NB4 (cell line): ENCODE measurements at regions not wholly inside any gene's neighbourhood (a gene's known extent, or its start where the extent isn't known, plus 50 kb on each side); places are given as distances from the start of the nearest gene placed in this dataset.

Source experiments
- CTCF ChIP-seq: IDR thresholded peaks from one replicate; pipeline ENCODE4 v1.5.1; 2012; ENCODE audit warnings: low read depth, low read length
- MAX ChIP-seq: IDR thresholded peaks from 2 replicates; pipeline ENCODE4 v1.6.1; 2011; ENCODE audit warnings: low read depth, low read length
- MYC ChIP-seq: IDR thresholded peaks from 2 replicates; pipeline ENCODE4 v1.6.1; 2011; ENCODE audit warnings: low read depth, low read length
- POLR2A ChIP-seq: IDR thresholded peaks from 2 replicates; pipeline ENCODE4 v1.6.1; 2011; ENCODE audit warnings: mild to moderate bottlenecking; ENCODE audit not compliant: insufficient read length; ENCODE audit errors: extremely low read depth

GRCh38 chr2:182638667-182639066, 77.4 kb upstream of the DNAJC10 start:
- TF ChIP-seq CTCF = no peak
- no peak for TF ChIP-seq POLR2A
- TF ChIP-seq MAX = no peak
- no peak for TF ChIP-seq MYC
